ENCODE measurements at regions not wholly inside any gene's neighbourhood (a gene's known extent, or its start where the extent isn't known, plus 50 kb on each side); places are given as distances from the start of the nearest gene placed in this dataset.

DNA sequence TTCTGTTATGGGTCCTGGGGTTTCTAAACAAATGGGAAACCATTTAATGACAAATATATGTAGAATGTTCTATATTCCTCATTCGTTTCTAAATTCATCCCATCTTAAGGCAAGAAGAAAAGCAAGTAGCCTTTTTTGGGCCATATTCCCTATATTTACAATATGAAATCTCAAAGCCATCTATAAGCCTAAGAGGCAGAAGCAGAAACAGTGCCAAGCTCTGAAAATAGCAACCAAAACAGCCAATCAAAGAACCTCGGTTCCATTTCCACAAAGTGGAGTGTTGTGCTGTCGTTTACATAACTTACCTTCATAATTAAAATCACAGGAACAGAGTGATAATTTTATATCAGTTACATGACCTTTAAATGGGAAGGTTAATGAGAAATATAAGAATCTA lies 330.6 kb upstream of the GATB start:
- no peaks in the 10 kb centered on the region for H3K36me3 ChIP-seq (replicated peaks in 1 of 2; ENCODE audit: control extremely low read depth in 1 of 2, control insufficient read depth in 1 of 2, extremely low read depth in 1 of 2, insufficient read depth in 2 of 2, low read length in 1 of 2)
- H3K27me3 ChIP-seq (replicated peaks in 1 of 4; ENCODE audit: control extremely low read depth in 1 of 4, control insufficient read depth in 3 of 4, insufficient read depth in 4 of 4, low read length in 3 of 4), result no peaks in the 10 kb centered on the region
- no peak overlapping the region for H3K27ac Mint-ChIP-seq
- H3K4me1 Mint-ChIP-seq, result no peaks in the 10 kb centered on the region
- no peak overlapping the region for H3K4me3 ChIP-seq (ENCODE audit: control extremely low read depth in 1 of 5, extremely low read depth in 1 of 5, insufficient read depth in 1 of 5, low read depth in 2 of 5, low read length in 4 of 5)
- ChIA-PET POLR2A (no interaction called here), CTCF (no interaction called here)
- no peak for DNase-seq
- H3K9me3 ChIP-seq (ENCODE audit: control extremely low read depth in 1 of 3, control insufficient read depth in 2 of 3, insufficient read depth in 1 of 3, low read length in 2 of 3), result no peaks in the 10 kb centered on the region
- intact Hi-C loops (cut with micrococcal nuclease), result no loop called here
- ATAC-seq (ENCODE audit: low read depth), result no peak
- TF ChIP-seq, protein P1, sequence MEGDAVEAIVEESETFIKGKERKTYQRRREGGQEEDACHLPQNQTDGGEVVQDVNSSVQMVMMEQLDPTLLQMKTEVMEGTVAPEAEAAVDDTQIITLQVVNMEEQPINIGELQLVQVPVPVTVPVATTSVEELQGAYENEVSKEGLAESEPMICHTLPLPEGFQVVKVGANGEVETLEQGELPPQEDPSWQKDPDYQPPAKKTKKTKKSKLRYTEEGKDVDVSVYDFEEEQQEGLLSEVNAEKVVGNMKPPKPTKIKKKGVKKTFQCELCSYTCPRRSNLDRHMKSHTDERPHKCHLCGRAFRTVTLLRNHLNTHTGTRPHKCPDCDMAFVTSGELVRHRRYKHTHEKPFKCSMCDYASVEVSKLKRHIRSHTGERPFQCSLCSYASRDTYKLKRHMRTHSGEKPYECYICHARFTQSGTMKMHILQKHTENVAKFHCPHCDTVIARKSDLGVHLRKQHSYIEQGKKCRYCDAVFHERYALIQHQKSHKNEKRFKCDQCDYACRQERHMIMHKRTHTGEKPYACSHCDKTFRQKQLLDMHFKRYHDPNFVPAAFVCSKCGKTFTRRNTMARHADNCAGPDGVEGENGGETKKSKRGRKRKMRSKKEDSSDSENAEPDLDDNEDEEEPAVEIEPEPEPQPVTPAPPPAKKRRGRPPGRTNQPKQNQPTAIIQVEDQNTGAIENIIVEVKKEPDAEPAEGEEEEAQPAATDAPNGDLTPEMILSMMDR (IDR thresholded peaks at IDR 0.05), result no peak
- no peaks in the 10 kb centered on the region for H3K79me2 ChIP-seq (ENCODE audit: control insufficient read depth, insufficient read depth, low read length)
- H3K4me3 Mint-ChIP-seq, result no peak overlapping the region
- H3K4me1 ChIP-seq (ENCODE audit: control insufficient read depth in 2 of 2, insufficient read depth in 2 of 2, low read length in 2 of 2), result no peaks in the 10 kb centered on the region
- no peak overlapping the region for H2AFZ ChIP-seq (ENCODE audit: insufficient read depth, low read depth, low read length, poor library complexity, severe bottlenecking)
- H3K9ac ChIP-seq (ENCODE audit: low read length), result no peak overlapping the region
- H4K20me1 ChIP-seq (ENCODE audit: control insufficient read depth, insufficient read depth, low read length, poor library complexity, severe bottlenecking), result no peaks in the 10 kb centered on the region
- H3K9me3 Mint-ChIP-seq (ENCODE audit: insufficient read depth), result no peaks in the 10 kb centered on the region
- WGBS (ENCODE audit: insufficient coverage), result no CpG with 5 or more reads among the region's 3 CpGs
- H3K4me2 ChIP-seq (replicated peaks; ENCODE audit: low read depth, low read length, poor library complexity, severe bottlenecking), result no peak overlapping the region
- no peak overlapping the region for H3K27ac ChIP-seq (ENCODE audit: low read length in 2 of 2)
- H3K27me3 Mint-ChIP-seq, result no peaks in the 10 kb centered on the region

DNA sequence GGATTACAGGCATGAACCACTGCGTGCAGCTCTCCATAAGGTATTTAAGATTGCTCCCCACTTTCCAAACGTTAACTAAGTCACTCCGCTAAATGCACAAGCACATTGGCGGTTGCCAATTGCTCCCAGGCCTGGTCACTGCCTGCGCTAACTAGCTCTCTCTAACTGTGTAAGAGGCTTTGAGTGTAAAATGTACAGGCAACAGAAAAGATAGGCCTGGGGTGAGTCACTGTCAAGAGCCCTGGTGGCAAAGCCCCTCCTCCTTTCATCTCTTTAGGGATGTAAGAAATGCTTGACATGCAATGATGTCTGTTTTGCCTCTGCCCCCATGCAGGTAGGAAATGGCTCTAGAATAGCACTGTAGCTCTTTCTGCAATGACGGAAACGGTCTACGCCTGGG lies 329.7 kb upstream of the GATB start:
- peaks cover 3% of the 10 kb centered on the region for H3K27me3 Mint-ChIP-seq
- ATAC-seq (ENCODE audit: low read depth), result no peak
- H4K20me1 ChIP-seq (ENCODE audit: control insufficient read depth, insufficient read depth, low read length, poor library complexity, severe bottlenecking), result no peaks in the 10 kb centered on the region
- H3K9me3 Mint-ChIP-seq (ENCODE audit: insufficient read depth), result no peaks in the 10 kb centered on the region
- DNase-seq, result no peak
- H2AFZ ChIP-seq (ENCODE audit: insufficient read depth, low read depth, low read length, poor library complexity, severe bottlenecking), result no peak overlapping the region
- no peak overlapping the region for H3K4me3 ChIP-seq (ENCODE audit: control extremely low read depth in 1 of 5, extremely low read depth in 1 of 5, insufficient read depth in 1 of 5, low read depth in 2 of 5, low read length in 4 of 5)
- no peak overlapping the region for H3K4me2 ChIP-seq (replicated peaks; ENCODE audit: low read depth, low read length, poor library complexity, severe bottlenecking)
- H3K4me3 Mint-ChIP-seq, result no peak overlapping the region
- H3K9ac ChIP-seq (ENCODE audit: low read length), result no peak overlapping the region
- intact Hi-C loops (cut with micrococcal nuclease), result no loop called here
- TF ChIP-seq EZH2 (IDR thresholded peaks at IDR 0.05; ENCODE audit: borderline replicate concordance, insufficient read depth, low read depth, low read length, poor library complexity, severe bottlenecking), result no peak
- TF ChIP-seq, protein P1 (IDR thresholded peaks at IDR 0.05), result no peak
- ChIA-PET CTCF (no interaction called here), POLR2A (no interaction called here)
- H3K27ac ChIP-seq (ENCODE audit: low read length in 2 of 2), result no peak overlapping the region
- no peaks in the 10 kb centered on the region for H3K4me1 ChIP-seq (ENCODE audit: control insufficient read depth in 2 of 2, insufficient read depth in 2 of 2, low read length in 2 of 2)
- WGBS (ENCODE audit: insufficient coverage), result 94% methylated on average over 3 of the region's 8 CpGs
- H3K36me3 ChIP-seq (replicated peaks in 1 of 2; ENCODE audit: control extremely low read depth in 1 of 2, control insufficient read depth in 1 of 2, extremely low read depth in 1 of 2, insufficient read depth in 2 of 2, low read length in 1 of 2), result no peaks in the 10 kb centered on the region
- H3K4me1 Mint-ChIP-seq, result no peaks in the 10 kb centered on the region
- H3K79me2 ChIP-seq (ENCODE audit: control insufficient read depth, insufficient read depth, low read length), result no peaks in the 10 kb centered on the region
- no peak overlapping the region for H3K27ac Mint-ChIP-seq
- no peaks in the 10 kb centered on the region for H3K9me3 ChIP-seq (ENCODE audit: control extremely low read depth in 1 of 3, control insufficient read depth in 2 of 3, insufficient read depth in 1 of 3, low read length in 2 of 3)
- no peaks in the 10 kb centered on the region for H3K27me3 ChIP-seq (replicated peaks in 1 of 4; ENCODE audit: control extremely low read depth in 1 of 4, control insufficient read depth in 3 of 4, insufficient read depth in 4 of 4, low read length in 3 of 4)

Data from B cell (primary cell).